GDM1 (cell line): ENCODE measurements at regions not wholly inside any gene's neighbourhood (a gene's known extent, or its start where the extent isn't known, plus 50 kb on each side); places are given as distances from the start of the nearest gene placed in this dataset.
"Not testable (repeated sequence)": the region's sequence is repeated elsewhere in the genome, so short reads cannot be mapped to it uniquely, and the experiment has no call there.

Experiments
- DNase-seq: peaks from one replicate; lab custom pipeline; 2025; lab: John Stamatoyannopoulos, UW

GRCh38 chr19:27887946-27888345, 1325.0 kb downstream of the UQCRFS1 start:
- DNase-seq: no peak

- no peak for DNase-seq
These were observed 1327.6 kb downstream of the UQCRFS1 start for GRCh38 chr19:27885359-27885758.

- DNase-seq: no peak
These were observed 1328.6 kb downstream of the UQCRFS1 start for GRCh38 chr19:27884376-27884775.

- DNase-seq: no peak
These were observed 1331.7 kb downstream of the UQCRFS1 start for GRCh38 chr19:27881213-27881612.

GRCh38 chr19:27876976-27877512, 1335.9 kb downstream of the UQCRFS1 start:
- DNase-seq: no peak

- no peak for DNase-seq
These were observed 1336.5 kb downstream of the UQCRFS1 start for GRCh38 chr19:27876489-27876888.

- no peak for DNase-seq
These were observed 1340.6 kb downstream of the UQCRFS1 start for GRCh38 chr19:27872370-27872769.

GRCh38 chr19:27870293-27870692, 1342.7 kb downstream of the UQCRFS1 start:
- no peak for DNase-seq

GRCh38 chr19:27868007-27868406, 1344.9 kb downstream of the UQCRFS1 start:
- DNase-seq: no peak

- DNase-seq: no peak
These were observed 1346.8 kb downstream of the UQCRFS1 start for GRCh38 chr19:27865927-27866777.

GRCh38 chr19:27861411-27861975, 1351.5 kb downstream of the UQCRFS1 start:
- DNase-seq: no peak

- no peak for DNase-seq
These were observed 1352.5 kb downstream of the UQCRFS1 start for GRCh38 chr19:27860309-27860934.

- DNase-seq: no peak
These were observed 1353.3 kb downstream of the UQCRFS1 start for GRCh38 chr19:27859689-27860088.

GRCh38 chr19:27858981-27859581, 1353.9 kb downstream of the UQCRFS1 start:
- no peak for DNase-seq

- not testable (repeated sequence) for DNase-seq
These were observed 1360.0 kb downstream of the UQCRFS1 start for GRCh38 chr19:27852931-27853330.

- DNase-seq: no peak
These were observed 1361.3 kb downstream of the UQCRFS1 start for GRCh38 chr19:27851543-27852060.

GRCh38 chr19:27851002-27851481, 1361.9 kb downstream of the UQCRFS1 start:
- DNase-seq: no peak

- DNase-seq: no peak
These were observed 1366.0 kb downstream of the UQCRFS1 start for GRCh38 chr19:27846944-27847343.

GRCh38 chr19:27844261-27844660, 1368.7 kb downstream of the UQCRFS1 start:
- no peak for DNase-seq

GRCh38 chr19:27843861-27844260, 1369.1 kb downstream of the UQCRFS1 start:
- DNase-seq: no peak

- no peak for DNase-seq
These were observed 1379.9 kb downstream of the UQCRFS1 start for GRCh38 chr19:27833031-27833430.

- DNase-seq: no peak
These were observed 1384.1 kb downstream of the UQCRFS1 start for GRCh38 chr19:27828829-27829228.
